ENCODE measurements at regions not wholly inside any gene's neighbourhood (a gene's known extent, or its start where the extent isn't known, plus 50 kb on each side); places are given as distances from the start of the nearest gene placed in this dataset.

- Histone ChIP-seq H3K4me2 (ENCODE audit: control insufficient read depth, insufficient read depth) (no peak overlapping the region), H3K27ac (ENCODE audit: control insufficient read depth, insufficient read depth) (no peak overlapping the region), H3K4me3 (no peak overlapping the region), H4K20me1 (ENCODE audit: control insufficient read depth, insufficient read depth) (no peaks in the 10 kb centered on the region), H3K79me2 (ENCODE audit: control insufficient read depth, insufficient read depth, low read length) (no peaks in the 10 kb centered on the region), H3K27me3 (replicated peaks in 1 of 2; ENCODE audit: control insufficient read depth in 2 of 2, insufficient read depth in 2 of 2, low read length in 1 of 2) (no peaks in the 10 kb centered on the region; a peak in 1 of 4 replicates), H3K4me1 (ENCODE audit: control insufficient read depth, insufficient read depth, low read length) (no peaks in the 10 kb centered on the region), H3K9ac (ENCODE audit: control insufficient read depth, insufficient read depth, low read length) (no peak overlapping the region), H3K36me3 (ENCODE audit: control insufficient read depth in 2 of 2, insufficient read depth in 2 of 2, low read length in 1 of 2) (no peaks in the 10 kb centered on the region), H3K9me3 (replicated peaks; ENCODE audit: control insufficient read depth, insufficient read depth, low read length) (no peaks in the 10 kb centered on the region), H2AFZ (ENCODE audit: control insufficient read depth, low read depth, low read length) (no peak overlapping the region)
- ChIA-PET CTCF (interaction anchor here (1.3 kb wide), 1 partner anchor 376 kb away, joined by 5 read pairs; no protein-coding TSS in a partner anchor), SMC1A (ENCODE audit: uncharacterized antibody, unreplicated experiment) (no interaction called here), POLR2A (interaction anchor here (0.6 kb wide), 2 partner anchors 25 to 258 kb away, joined by 4 to 5 read pairs; no protein-coding TSS in a partner anchor), RAD21 (ENCODE audit: unreplicated experiment) (no interaction called here)
- no peak for TF ChIP-seq E4F1 (IDR thresholded peaks at IDR 0.05; ENCODE audit: borderline replicate concordance, partially characterized antibody)
- no peak for TF ChIP-seq RUNX3 (IDR thresholded peaks at IDR 0.05; ENCODE audit: low read length)
- TF ChIP-seq IKZF1 (conservative IDR thresholded peaks at IDR 0.05) = no peak
- no peak for TF ChIP-seq TCF12 (IDR thresholded peaks at IDR 0.05; ENCODE audit: low read depth, low read length)
- TF ChIP-seq SPI1 (IDR thresholded peaks at IDR 0.05; ENCODE audit: borderline replicate concordance, insufficient read depth, low read depth, low read length) = no peak
- TF ChIP-seq SP1 (IDR thresholded peaks at IDR 0.05; ENCODE audit: low read depth, low read length) = no peak
- TF ChIP-seq ZZZ3 (IDR thresholded peaks at IDR 0.05; ENCODE audit: control insufficient read depth, insufficient read length, low read depth) = no peak
- no peak for TF ChIP-seq E2F4 (IDR thresholded peaks at IDR 0.05; ENCODE audit: low read depth, low read length)
- no peak for TF ChIP-seq MXI1 (IDR thresholded peaks at IDR 0.05; ENCODE audit: low read depth, low read length)
- TF ChIP-seq SKIL (IDR thresholded peaks at IDR 0.05; ENCODE audit: low read depth, poor library complexity, severe bottlenecking) = no peak
- TF ChIP-seq IKZF2 (IDR thresholded peaks at IDR 0.05) = no peak
- TF ChIP-seq GABPA (IDR thresholded peaks at IDR 0.05; ENCODE audit: low read depth) = no peak
- TF ChIP-seq NR2F1 (conservative IDR thresholded peaks at IDR 0.05) = no peak
- ATAC-seq = no peak
- in situ Hi-C loops (cut with MboI) = no loop called here
- intact Hi-C loops (cut with micrococcal nuclease; ENCODE audit: unreplicated experiment) = no loop called here
- no TSS peak for BruUV-seq (replicated peaks)
- no peak for FAIRE-seq
- WGBS (ENCODE audit: insufficient coverage, insufficient replicate concordance, low lambda C conversion rate, missing lambda C conversion rate) = 45% methylated on average over 5 of the region's 5 CpGs
- no peak for DNase-seq (ENCODE audit: low read depth, low spot score)
These were observed 72.3 kb upstream of the CD2AP start for GRCh38 chr6:47405273-47405672.
